K562 (cell line): ENCODE measurements at regions not wholly inside any gene's neighbourhood (a gene's known extent, or its start where the extent isn't known, plus 50 kb on each side); places are given as distances from the start of the nearest gene placed in this dataset.

Experiments used
- ATAC-seq: fragments of 200-7000 bp; cut with Tn5 transposase; 3 replicates; pipeline ENCODE4 v1.9.1; 2020; ENCODE audit warnings: moderate library complexity
- BruUV-seq: library from RNA; stranded (reverse); fragments of 400-500 nt; replicated peaks from 2 replicates; lab custom pipeline; 2021; lab: Mats Ljungman, UMichigan
- CTCF ChIA-PET: fragments of 300-600 bp; formaldehyde crosslinking; extraction: SDS; loops from one replicate; lab custom pipeline; 2021; ENCODE audit warnings: low intra/inter-chr PET ratio; lab: Yijun Ruan, JAX
- POLR2A ChIA-PET: fragments of 300-600, 350-650 bp; sonication (Branson Sonifier 250); formaldehyde crosslinking; extraction: SDS; loops from one replicate; lab custom pipeline; 2021; ENCODE audit warnings: antibody characterized with exemption, inconsistent platforms; lab: Yijun Ruan, JAX
- DNase-seq, 4 experiments: peaks; one replicate each; pipeline versions ENCODE4 v3.0.0 to v3.0.0-alpha.2; 2011 to 2018; ENCODE audit warnings: low spot score in 3 of 4, mixed read lengths in 3 of 4; ENCODE audit errors: extremely low read depth in 1 of 4
- FAIRE-seq: peaks from 2 replicates; lab custom pipeline; 2011; peaks lifted over from hg19 to GRCh38; lab: Jason Lieb, UNC
- H2AFZ ChIP-seq: 2 replicates; pipeline ENCODE4 v1.6.0; 2011; ENCODE audit warnings: low read depth, low read length, control low read depth, inconsistent platforms
- H3K27ac ChIP-seq: fragments of 200-600 bp; 3 replicates; pipeline ENCODE4 v1.8.0; 2011; ENCODE audit warnings: low read depth, mild to moderate bottlenecking, control low read depth, inconsistent platforms, low read length, moderate library complexity, mixed read lengths; ENCODE audit errors: extremely low read depth
- H3K27me3 ChIP-seq, 2 experiments: fragments of 300-600 bp in 1 of 2; 2 replicates in 1 of 2; 3 replicates in 1 of 2; pipeline versions ENCODE4 v1.6.0 to v1.8.0; 2011; ENCODE audit warnings: inconsistent platforms in 2 of 2, low read length in 2 of 2, mild to moderate bottlenecking in 1 of 2, mixed read lengths in 1 of 2, moderate library complexity in 1 of 2; ENCODE audit not compliant: control insufficient read depth in 2 of 2, insufficient read depth in 2 of 2
- H3K36me3 ChIP-seq: fragments of 300-600 bp; 3 replicates; pipeline ENCODE4 v1.8.0; 2011; ENCODE audit warnings: mild to moderate bottlenecking, low read length, inconsistent platforms; ENCODE audit not compliant: control insufficient read depth, insufficient read depth
- H3K4me1 ChIP-seq, 2 experiments: fragments of 200-600 bp in 1 of 2; replicated peaks in 1 of 2; 2 replicates in 1 of 2; 3 replicates in 1 of 2; pipeline versions ENCODE4 v1.5.1 to v1.8.0; 2011; ENCODE audit warnings: inconsistent platforms in 2 of 2, low read length in 2 of 2, mild to moderate bottlenecking in 1 of 2, mixed read lengths in 1 of 2, moderate library complexity in 1 of 2; ENCODE audit not compliant: control insufficient read depth in 2 of 2, insufficient read depth in 2 of 2
- H3K4me2 ChIP-seq: 2 replicates; pipeline ENCODE4 v1.6.1; 2011; ENCODE audit warnings: low read length, control low read depth, inconsistent platforms, mixed read lengths; ENCODE audit not compliant: insufficient read depth
- H3K4me3 ChIP-seq: fragments of 200-600 bp; sonication (generic), shearing (Covaris generic); 2 replicates; pipeline ENCODE4 v1.5.1; 2016; ENCODE audit warnings: control low read depth, inconsistent platforms
- H3K79me2 ChIP-seq: fragments of 200-600 bp; 3 replicates; pipeline ENCODE4 v1.8.0; 2011; ENCODE audit warnings: low read length, inconsistent platforms; ENCODE audit not compliant: control insufficient read depth, insufficient read depth
- H3K9ac ChIP-seq, 2 experiments: 2 replicates each; pipeline versions ENCODE4 v1.6.0 to v1.6.1; 2011; ENCODE audit warnings: low read depth in 2 of 2, low read length in 2 of 2, control low read depth in 1 of 2, inconsistent platforms in 1 of 2, mild to moderate bottlenecking in 1 of 2, mixed read lengths in 1 of 2; ENCODE audit not compliant: insufficient read depth in 1 of 2
- H3K9me1 ChIP-seq: one replicate; pipeline ENCODE4 v1.6.0; 2011; ENCODE audit warnings: inconsistent platforms, mild to moderate bottlenecking, low read length, moderate library complexity; ENCODE audit not compliant: control insufficient read depth, insufficient read depth
- H3K9me3 ChIP-seq: replicated peaks from 2 replicates; pipeline ENCODE4 v1.5.1; 2011; ENCODE audit warnings: low read depth, low read length, inconsistent platforms; ENCODE audit not compliant: control insufficient read depth, insufficient read depth
- H4K20me1 ChIP-seq: replicated peaks from 2 replicates; pipeline ENCODE4 v1.6.1; 2011; ENCODE audit warnings: low read length, inconsistent platforms, mixed read lengths; ENCODE audit not compliant: control insufficient read depth, insufficient read depth
- U2AF2 ChIP-seq: fragments of 200-400 bp; formaldehyde crosslinking; optimal IDR thresholded peaks from 2 replicates; pipeline ENCODE3; 2017; ENCODE audit warnings: low read depth, mild to moderate bottlenecking, low read length
- XRCC3 ChIP-seq: fragments of 450-650 bp; IDR thresholded peaks from 2 replicates; pipeline ENCODE4 v1.6.1; 2017; ENCODE audit warnings: mild to moderate bottlenecking, moderate library complexity
- XRCC4 ChIP-seq: IDR thresholded peaks from one replicate; pipeline ENCODE4 v1.6.1; 2011; ENCODE audit not compliant: insufficient read depth, insufficient read length; ENCODE audit errors: extremely low read depth
- ZNF507 ChIP-seq: conservative IDR thresholded peaks from 2 replicates; pipeline ENCODE4 v1.6.1; 2017; ENCODE audit warnings: missing genetic modification characterization, missing compliant biosample characterization
- WGBS: fragments of 100-300 bp; shearing (Covaris generic); methylation state at CpG from one replicate; pipeline ENCODE4 v1.1.6; 2016; ENCODE audit warnings: low coverage, mixed read lengths; ENCODE audit not compliant: insufficient coverage; ENCODE audit errors: missing lambda C conversion rate; 5-methylcytosine and 5-hydroxymethylcytosine counted together
- in situ Hi-C: fragments of 300-500 bp; cut with MboI; formaldehyde crosslinking; loops from 4 replicates; pipeline ENCODE4 v1.15.0; 2018; ENCODE audit warnings: inconsistent platforms, mixed read lengths
- intact Hi-C: fragments of 100-400 bp; cut with micrococcal nuclease; formaldehyde crosslinking; loops from 2 replicates; pipeline ENCODE4 v1.14.2; 2022

- no peak overlapping the region for H3K4me2 ChIP-seq
Measured at GRCh38 chr5:73330613-73331012, 118.0 kb downstream of the FOXD1 start.

GRCh38 chr5:73328640-73329039 is 119.9 kb downstream of the FOXD1 start:
- no peak overlapping the region for H3K4me3 ChIP-seq
- H3K9ac ChIP-seq: no peak overlapping the region
- H3K4me2 ChIP-seq: no peak overlapping the region
- H3K9me3 ChIP-seq: no peaks in the 10 kb centered on the region
- TF ChIP-seq XRCC4 (no peak), XRCC3 (no peak)
- H3K36me3 ChIP-seq: no peaks in the 10 kb centered on the region
- no peak for ATAC-seq
- POLR2A ChIA-PET: no interaction called here
- BruUV-seq: no TSS peak
- no peaks in the 10 kb centered on the region for H3K9me1 ChIP-seq
- 18% methylated on average over 1 of the region's 1 CpG for WGBS
- no peak for DNase-seq
- H4K20me1 ChIP-seq: no peaks in the 10 kb centered on the region
- H3K79me2 ChIP-seq: no peaks in the 10 kb centered on the region
- no peaks in the 10 kb centered on the region for H3K4me1 ChIP-seq
- H3K27ac ChIP-seq: no peak overlapping the region
- CTCF ChIA-PET: no interaction called here
- in situ Hi-C loops (no loop called here), intact Hi-C loops (no loop called here)
- H2AFZ ChIP-seq: no peak overlapping the region
- no peak for FAIRE-seq
- peaks cover 0 to 4% of the 10 kb centered on the region in 2 experiments; a peak in 1 of 5 replicates for H3K27me3 ChIP-seq

More at GRCh38 chr5:73330613-73331012, 118.0 kb downstream of the FOXD1 start:
- H3K4me3 ChIP-seq: no peak overlapping the region
- H3K36me3 ChIP-seq: no peaks in the 10 kb centered on the region
- no peaks in the 10 kb centered on the region for H3K9me3 ChIP-seq
- H3K27me3 ChIP-seq: no peaks in the 10 kb centered on the region
- H3K79me2 ChIP-seq: no peaks in the 10 kb centered on the region
- TF ChIP-seq ZNF507 (tag) (peak; percentile 92), U2AF2 (no peak)
- H2AFZ ChIP-seq: no peak overlapping the region
- ATAC-seq: no peak
- no peak overlapping the region for H3K27ac ChIP-seq
- no peak overlapping the region for H3K9ac ChIP-seq
- H3K4me1 ChIP-seq: no peaks in the 10 kb centered on the region
- ChIA-PET POLR2A (no interaction called here), CTCF (no interaction called here)
- no peaks in the 10 kb centered on the region for H4K20me1 ChIP-seq
- no TSS peak for BruUV-seq
- intact Hi-C loops: no loop called here
- whole genome bisulfite sequencing: 0% methylated on average over 1 of the region's 1 CpG
- DNase-seq: no peak
- FAIRE-seq: no peak
- in situ Hi-C loops: no loop called here
- H3K9me1 ChIP-seq: no peaks in the 10 kb centered on the region
